Erythroblast (primary cell): ENCODE measurements at regions not wholly inside any gene's neighbourhood (a gene's known extent, or its start where the extent isn't known, plus 50 kb on each side); places are given as distances from the start of the nearest gene placed in this dataset.

Source experiments
- GATA1 ChIP-seq: IDR thresholded peaks from 2 replicates; pipeline ENCODE4 v1.6.1; 2011; ENCODE audit warnings: low read depth, mild to moderate bottlenecking, control low read depth, low read length, moderate library complexity
- POLR2A ChIP-seq: IDR thresholded peaks from 2 replicates; pipeline ENCODE4 v1.6.1; 2011; ENCODE audit warnings: mild to moderate bottlenecking, low read length

DNA sequence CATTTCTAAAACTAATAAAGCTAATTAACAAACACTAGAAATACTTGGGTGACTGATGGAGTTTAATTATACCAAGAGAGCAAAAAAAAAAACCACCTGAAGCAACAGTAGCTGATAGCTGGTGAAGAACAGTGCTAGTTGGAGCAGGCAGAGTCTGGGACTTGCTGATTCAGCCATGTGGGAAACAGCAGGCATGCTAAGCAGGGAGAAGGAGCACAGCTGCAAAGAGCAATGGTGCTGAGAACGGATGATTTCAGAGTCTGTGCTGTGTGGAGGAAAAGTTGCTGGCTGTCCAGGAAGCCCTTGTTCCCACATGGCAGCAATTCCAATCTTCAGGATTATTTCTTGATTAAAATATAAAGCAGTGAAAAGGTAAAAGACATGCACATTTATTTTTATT is 68.8 kb downstream of the NPY1R start:
- TF ChIP-seq POLR2A = no peak
- TF ChIP-seq GATA1 = no peak
